ENCODE measurements at regions not wholly inside any gene's neighbourhood (a gene's known extent, or its start where the extent isn't known, plus 50 kb on each side); places are given as distances from the start of the nearest gene placed in this dataset.

DNA sequence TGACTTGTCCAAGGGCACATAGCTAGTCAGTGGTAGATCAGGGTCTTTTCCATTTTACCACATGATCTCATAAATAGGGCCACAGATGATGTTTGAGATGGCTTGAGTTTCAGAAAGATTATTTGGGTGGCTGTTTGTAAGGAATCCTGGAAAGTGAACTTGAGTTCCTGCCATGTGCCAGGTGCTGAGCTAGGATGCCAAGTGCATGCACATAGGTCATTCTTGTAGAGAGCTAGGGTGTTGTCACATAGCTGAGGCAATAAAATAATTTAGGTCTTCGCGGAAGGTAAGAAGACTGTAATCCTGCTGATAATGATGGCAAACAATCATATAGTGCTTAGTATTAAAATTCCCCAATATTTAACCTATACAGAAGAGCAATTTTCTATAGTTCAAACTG is 1162.6 kb upstream of the TENM4 start:
- TF ChIP-seq FOXK2 (IDR thresholded peaks at IDR 0.05) (no peak), ELF4 (IDR thresholded peaks at IDR 0.05) (no peak), LEF1 (IDR thresholded peaks at IDR 0.05; ENCODE audit: borderline replicate concordance) (no peak), HDGF (IDR thresholded peaks at IDR 0.05; ENCODE audit: borderline replicate concordance) (no peak), FOXM1 (IDR thresholded peaks at IDR 0.05; ENCODE audit: borderline replicate concordance) (no peak), BHLHE40 (IDR thresholded peaks at IDR 0.05; ENCODE audit: borderline replicate concordance) (no peak), SP1 (IDR thresholded peaks at IDR 0.05) (no peak), ARNT (IDR thresholded peaks at IDR 0.05) (no peak), ZNF384 (IDR thresholded peaks at IDR 0.05) (no peak)
- TF ChIP-seq, protein P1, sequence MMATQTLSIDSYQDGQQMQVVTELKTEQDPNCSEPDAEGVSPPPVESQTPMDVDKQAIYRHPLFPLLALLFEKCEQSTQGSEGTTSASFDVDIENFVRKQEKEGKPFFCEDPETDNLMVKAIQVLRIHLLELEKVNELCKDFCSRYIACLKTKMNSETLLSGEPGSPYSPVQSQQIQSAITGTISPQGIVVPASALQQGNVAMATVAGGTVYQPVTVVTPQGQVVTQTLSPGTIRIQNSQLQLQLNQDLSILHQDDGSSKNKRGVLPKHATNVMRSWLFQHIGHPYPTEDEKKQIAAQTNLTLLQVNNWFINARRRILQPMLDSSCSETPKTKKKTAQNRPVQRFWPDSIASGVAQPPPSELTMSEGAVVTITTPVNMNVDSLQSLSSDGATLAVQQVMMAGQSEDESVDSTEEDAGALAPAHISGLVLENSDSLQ (IDR thresholded peaks at IDR 0.05), result no peak
